A673 (cell line): ENCODE measurements at regions not wholly inside any gene's neighbourhood (a gene's known extent, or its start where the extent isn't known, plus 50 kb on each side); places are given as distances from the start of the nearest gene placed in this dataset.
A peak's percentile ranks its signal among the peaks of the same experiment; 100 is the strongest.

Experiments used
- BruUV-seq: library from RNA; stranded (reverse); fragments of 400-500 nt; replicated peaks from 2 replicates; lab custom pipeline; 2021; lab: Mats Ljungman, UMichigan
- CTCF ChIA-PET: fragments of 300-600 bp; sonication (Branson Sonifier 250); formaldehyde crosslinking; loops from one replicate; lab custom pipeline; 2022; ENCODE audit warnings: antibody characterized with exemption; lab: Charles Lee
- POLR2A ChIA-PET: fragments of 300-600 bp; sonication (Branson Sonifier 250); formaldehyde crosslinking; loops from one replicate; lab custom pipeline; 2022; ENCODE audit warnings: antibody characterized with exemption; ENCODE audit not compliant: low non-redundant PET; lab: Charles Lee
- DNase-seq: peaks from one replicate; pipeline ENCODE4 v3.0.0-alpha.2; 2015; ENCODE audit warnings: low spot score
- H3K27ac ChIP-seq: fragments of 200-600 bp; sonication (generic); 2 replicates; pipeline ENCODE4 v1.5.1; 2016; ENCODE audit warnings: mixed run types, low read depth, mild to moderate bottlenecking, mixed read lengths, antibody characterized with exemption, low read length; ENCODE audit not compliant: poor library complexity, severe bottlenecking
- H3K27me3 ChIP-seq: fragments of 200-600 bp; sonication (generic); replicated peaks from 2 replicates; pipeline ENCODE4 v1.6.1; 2017; ENCODE audit warnings: mixed run types, low read depth, mild to moderate bottlenecking, mixed read lengths, antibody characterized with exemption, low read length; ENCODE audit not compliant: insufficient read depth, poor library complexity
- H3K36me3 ChIP-seq: fragments of 200-600 bp; sonication (generic); 2 replicates; pipeline ENCODE4 v1.6.1; 2016; ENCODE audit warnings: mixed run types, mild to moderate bottlenecking, mixed read lengths, antibody characterized with exemption, low read length; ENCODE audit not compliant: insufficient read depth, poor library complexity, severe bottlenecking
- H3K4me1 ChIP-seq: fragments of 200-600 bp; sonication (generic); 2 replicates; pipeline ENCODE4 v1.6.1; 2017; ENCODE audit warnings: mixed run types, mild to moderate bottlenecking, mixed read lengths, antibody characterized with exemption, low read length; ENCODE audit not compliant: insufficient read depth, poor library complexity, severe bottlenecking
- H3K4me3 ChIP-seq: fragments of 200-600 bp; sonication (generic); 2 replicates; pipeline ENCODE4 v1.5.1; 2016; ENCODE audit warnings: low read depth, mixed run types, mild to moderate bottlenecking, mixed read lengths, low read length; ENCODE audit not compliant: poor library complexity, severe bottlenecking
- H3K9me3 ChIP-seq: fragments of 200-600 bp; sonication (generic); 2 replicates; pipeline ENCODE4 v1.6.1; 2016; ENCODE audit warnings: mixed run types, low read depth, mild to moderate bottlenecking, mixed read lengths, antibody characterized with exemption, low read length; ENCODE audit not compliant: poor library complexity, severe bottlenecking
- EZH2 ChIP-seq: fragments of 200-600 bp; sonication (generic); IDR thresholded peaks from 2 replicates; pipeline ENCODE4 v1.6.1; 2017; ENCODE audit warnings: borderline replicate concordance, low read depth, mild to moderate bottlenecking, mixed read lengths, antibody characterized with exemption, low read length; ENCODE audit not compliant: poor library complexity, severe bottlenecking
- intact Hi-C: fragments of 100-400 bp; cut with micrococcal nuclease; formaldehyde crosslinking; loops from one replicate; pipeline ENCODE4 v1.10.0; 2022; ENCODE audit not compliant: unreplicated experiment
- TF ChIP-seq, protein P1 (sequence below): fragments of 300-800, 200-600 bp; sonication (generic); conservative IDR thresholded peaks from 2 replicates; pipeline ENCODE4 v1.5.1; 2017; ENCODE audit warnings: low read depth, mild to moderate bottlenecking, antibody characterized with exemption, low read length, moderate library complexity, mixed read lengths

DNA sequence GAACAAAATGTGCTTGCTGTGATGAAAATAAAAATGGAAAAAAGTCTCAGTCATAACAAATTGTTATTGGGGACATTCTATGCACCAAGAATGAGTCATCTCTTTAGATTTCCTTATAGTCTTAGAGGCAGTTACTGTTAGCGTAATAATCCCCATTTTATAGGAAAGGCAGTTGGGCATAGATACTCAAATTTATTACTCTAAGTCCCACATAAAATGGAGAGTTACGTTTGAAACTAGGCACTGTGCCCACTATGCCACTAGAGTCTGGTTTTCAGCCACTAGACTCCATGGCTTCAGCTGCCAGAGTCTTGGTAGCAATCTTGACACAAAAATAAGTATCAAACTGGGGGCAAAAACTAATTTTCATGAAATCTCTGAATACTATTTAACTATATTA, 317.9 kb upstream of the MEF2C start:
- H3K9me3 ChIP-seq = peaks cover 19% of the 10 kb centered on the region
- ChIA-PET CTCF (no interaction called here), POLR2A (no interaction called here)
- no peaks in the 10 kb centered on the region for H3K27me3 ChIP-seq
- peak; percentile 38 for DNase-seq
- BruUV-seq = no TSS peak
- no peak overlapping the region for H3K4me3 ChIP-seq
- H3K36me3 ChIP-seq = no peaks in the 10 kb centered on the region
- H3K4me1 ChIP-seq = no peaks in the 10 kb centered on the region
- intact Hi-C loops = no loop called here
- H3K27ac ChIP-seq = no peak overlapping the region
- TF ChIP-seq, protein P1, sequence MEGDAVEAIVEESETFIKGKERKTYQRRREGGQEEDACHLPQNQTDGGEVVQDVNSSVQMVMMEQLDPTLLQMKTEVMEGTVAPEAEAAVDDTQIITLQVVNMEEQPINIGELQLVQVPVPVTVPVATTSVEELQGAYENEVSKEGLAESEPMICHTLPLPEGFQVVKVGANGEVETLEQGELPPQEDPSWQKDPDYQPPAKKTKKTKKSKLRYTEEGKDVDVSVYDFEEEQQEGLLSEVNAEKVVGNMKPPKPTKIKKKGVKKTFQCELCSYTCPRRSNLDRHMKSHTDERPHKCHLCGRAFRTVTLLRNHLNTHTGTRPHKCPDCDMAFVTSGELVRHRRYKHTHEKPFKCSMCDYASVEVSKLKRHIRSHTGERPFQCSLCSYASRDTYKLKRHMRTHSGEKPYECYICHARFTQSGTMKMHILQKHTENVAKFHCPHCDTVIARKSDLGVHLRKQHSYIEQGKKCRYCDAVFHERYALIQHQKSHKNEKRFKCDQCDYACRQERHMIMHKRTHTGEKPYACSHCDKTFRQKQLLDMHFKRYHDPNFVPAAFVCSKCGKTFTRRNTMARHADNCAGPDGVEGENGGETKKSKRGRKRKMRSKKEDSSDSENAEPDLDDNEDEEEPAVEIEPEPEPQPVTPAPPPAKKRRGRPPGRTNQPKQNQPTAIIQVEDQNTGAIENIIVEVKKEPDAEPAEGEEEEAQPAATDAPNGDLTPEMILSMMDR = no peak
- TF ChIP-seq EZH2 = no peak

DNA sequence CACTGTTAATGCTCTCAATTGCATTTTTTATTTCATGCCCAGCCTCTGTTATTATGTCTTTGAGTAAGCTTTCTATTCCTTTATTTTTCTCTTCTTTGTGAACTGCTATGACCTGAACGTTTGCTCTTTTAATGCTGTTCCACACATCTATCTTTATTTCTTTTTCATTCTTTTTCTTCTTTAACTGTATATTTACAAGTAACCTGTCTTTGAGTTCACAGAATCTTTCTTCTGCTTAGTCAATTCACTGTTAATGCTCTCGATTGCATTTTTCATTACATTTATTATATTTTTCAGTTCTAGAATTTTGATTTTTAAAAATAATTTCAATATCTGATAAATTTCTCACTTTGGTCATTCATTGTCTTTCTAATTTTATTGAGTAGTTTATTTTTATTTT, 316.3 kb upstream of the MEF2C start:
- Histone ChIP-seq H3K27me3 (no peaks in the 10 kb centered on the region), H3K27ac (no peak overlapping the region), H3K4me3 (no peak overlapping the region), H3K36me3 (no peaks in the 10 kb centered on the region), H3K9me3 (peaks cover 19% of the 10 kb centered on the region), H3K4me1 (no peaks in the 10 kb centered on the region)
- DNase-seq = no peak
- ChIA-PET CTCF (no interaction called here), POLR2A (no interaction called here)
- no TSS peak for BruUV-seq
- TF ChIP-seq EZH2 = no peak
- TF ChIP-seq, protein P1 = no peak
- intact Hi-C loops = no loop called here

DNA sequence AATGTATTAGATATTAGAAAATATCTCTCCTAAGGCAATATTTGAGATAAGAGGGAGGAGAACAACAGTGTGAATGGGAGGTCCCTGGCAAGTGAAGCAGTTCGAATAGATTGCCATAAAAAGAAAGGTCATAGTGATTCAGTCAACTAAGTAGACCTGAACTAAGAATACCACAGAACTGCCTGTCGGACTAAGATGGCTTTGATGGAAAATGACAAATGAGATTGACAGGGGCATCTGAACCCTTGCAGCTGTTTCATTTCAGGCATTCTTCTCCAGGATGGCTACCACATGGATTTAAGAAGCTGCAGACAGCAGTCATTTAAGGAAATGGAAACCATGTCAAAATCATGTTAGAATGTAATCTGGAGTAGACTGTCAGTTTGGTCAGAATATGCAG, 308.4 kb upstream of the MEF2C start:
- no peak for TF ChIP-seq EZH2
- TF ChIP-seq, protein P1 = no peak
- no peaks in the 10 kb centered on the region for H3K27me3 ChIP-seq
- ChIA-PET POLR2A (no interaction called here), CTCF (no interaction called here)
- intact Hi-C loops = no loop called here
- no peaks in the 10 kb centered on the region for H3K9me3 ChIP-seq
- H3K27ac ChIP-seq = no peak overlapping the region
- H3K4me1 ChIP-seq = no peaks in the 10 kb centered on the region
- no peak for DNase-seq
- H3K4me3 ChIP-seq = no peak overlapping the region
- no peaks in the 10 kb centered on the region for H3K36me3 ChIP-seq
- BruUV-seq = no TSS peak
